Common myeloid progenitor, CD34-positive (primary cell): ENCODE measurements at regions not wholly inside any gene's neighbourhood (a gene's known extent, or its start where the extent isn't known, plus 50 kb on each side); places are given as distances from the start of the nearest gene placed in this dataset.

Experiments
- CTCF ChIA-PET: fragments of 350-600 bp; sonication (Branson Sonifier 250); formaldehyde crosslinking; loops from one replicate; lab custom pipeline; 2021; ENCODE audit warnings: antibody characterized with exemption; lab: Charles Lee
- POLR2A ChIA-PET: fragments of 350-600 bp; sonication (Branson Sonifier 250); formaldehyde crosslinking; loops from one replicate; lab custom pipeline; 2021; ENCODE audit warnings: antibody characterized with exemption; lab: Charles Lee
- DNase-seq, 3 donors: peaks; one replicate each; pipeline versions ENCODE4 v3.0.0 to v3.0.0-alpha.2; 2013
- H3K27ac ChIP-seq, 2 experiments: 1 replicate in 1 of 2; 2 replicates in 1 of 2; pipeline ENCODE4 v1.7.0; 2013; ENCODE audit warnings: inconsistent platforms in 2 of 2, low read length in 2 of 2, mild to moderate bottlenecking in 2 of 2, low read depth in 1 of 2, moderate library complexity in 1 of 2; ENCODE audit not compliant: severe bottlenecking in 2 of 2, insufficient read depth in 1 of 2, poor library complexity in 1 of 2
- H3K27me3 ChIP-seq, 5 experiments: replicated peaks in 2 of 5; 1 replicate in 3 of 5; 2 replicates in 2 of 5; pipeline versions ENCODE4 v1.6.1 to v1.7.0; 2013; ENCODE audit warnings: low read length in 4 of 5, mild to moderate bottlenecking in 2 of 5, moderate library complexity in 2 of 5, inconsistent platforms in 1 of 5; ENCODE audit not compliant: insufficient read depth in 5 of 5, control insufficient read depth in 4 of 5
- H3K36me3 ChIP-seq, 4 experiments: 1 replicate in 2 of 4; 2 replicates in 2 of 4; pipeline versions ENCODE4 v1.6.1 to v1.7.0; 2013; ENCODE audit warnings: low read length in 3 of 4, control low read depth in 1 of 4, mild to moderate bottlenecking in 1 of 4; ENCODE audit not compliant: control insufficient read depth in 4 of 4, insufficient read depth in 4 of 4
- H3K4me1 ChIP-seq, 4 experiments: 1 replicate in 3 of 4; 2 replicates in 1 of 4; pipeline versions ENCODE4 v1.6.1 to v1.7.1; 2013; ENCODE audit warnings: low read length in 3 of 4, mild to moderate bottlenecking in 3 of 4, control low read depth in 1 of 4, inconsistent platforms in 1 of 4, moderate library complexity in 1 of 4; ENCODE audit not compliant: control insufficient read depth in 4 of 4, insufficient read depth in 4 of 4; ENCODE audit errors: control extremely low read depth in 1 of 4
- H3K4me3 ChIP-seq, 7 experiments: 1 replicate in 4 of 7; 2 replicates in 3 of 7; pipeline versions ENCODE4 v1.5.1 to v1.7.0; 2013; ENCODE audit warnings: mild to moderate bottlenecking in 7 of 7, low read length in 6 of 7, moderate library complexity in 6 of 7, inconsistent platforms in 2 of 7, low read depth in 2 of 7, control low read depth in 1 of 7; ENCODE audit not compliant: insufficient read depth in 4 of 7, control insufficient read depth in 1 of 7; ENCODE audit errors: extremely low read depth in 1 of 7
- H3K9me3 ChIP-seq, 5 experiments: 1 replicate in 4 of 5; 2 replicates in 1 of 5; pipeline versions ENCODE4 v1.6.1 to v1.7.1; 2013; ENCODE audit warnings: low read length in 4 of 5, mild to moderate bottlenecking in 2 of 5, inconsistent platforms in 1 of 5, low read depth in 1 of 5, moderate library complexity in 1 of 5; ENCODE audit not compliant: control insufficient read depth in 4 of 5, insufficient read depth in 2 of 5; ENCODE audit errors: control extremely low read depth in 1 of 5
- WGBS: methylation state at CpG from one replicate; pipeline ENCODE4 v1.1.5; 2013; ENCODE audit not compliant: insufficient coverage; 5-methylcytosine and 5-hydroxymethylcytosine counted together

DNA sequence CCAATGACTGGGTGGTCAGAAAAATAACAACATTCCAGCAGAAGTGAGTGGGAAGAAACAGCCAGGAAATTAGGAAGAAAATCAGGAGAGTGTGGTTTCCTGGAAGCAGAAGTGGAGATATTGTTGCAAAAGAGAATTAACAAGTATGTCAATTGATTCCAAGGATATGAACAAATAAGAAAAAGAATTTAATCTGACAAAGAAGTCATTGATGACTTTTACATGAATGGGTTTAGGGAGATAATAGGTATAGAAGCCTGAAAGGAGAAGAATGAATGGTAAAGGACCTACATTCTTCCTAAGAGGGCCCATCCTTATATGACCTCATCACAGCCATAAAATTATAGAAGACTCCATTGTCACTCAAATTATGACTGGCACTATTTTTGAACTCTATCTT lies 1440.1 kb downstream of the OTOL1 start:
- CTCF ChIA-PET: no interaction called here
- POLR2A ChIA-PET: no interaction called here
- Histone ChIP-seq H3K9me3 (no peaks in the 10 kb centered on the region), H3K27ac (no peak overlapping the region), H3K27me3 (no peaks in the 10 kb centered on the region), H3K4me3 (no peak overlapping the region), H3K4me1 (no peaks in the 10 kb centered on the region), H3K36me3 (no peaks in the 10 kb centered on the region)
- no peak for DNase-seq

DNA sequence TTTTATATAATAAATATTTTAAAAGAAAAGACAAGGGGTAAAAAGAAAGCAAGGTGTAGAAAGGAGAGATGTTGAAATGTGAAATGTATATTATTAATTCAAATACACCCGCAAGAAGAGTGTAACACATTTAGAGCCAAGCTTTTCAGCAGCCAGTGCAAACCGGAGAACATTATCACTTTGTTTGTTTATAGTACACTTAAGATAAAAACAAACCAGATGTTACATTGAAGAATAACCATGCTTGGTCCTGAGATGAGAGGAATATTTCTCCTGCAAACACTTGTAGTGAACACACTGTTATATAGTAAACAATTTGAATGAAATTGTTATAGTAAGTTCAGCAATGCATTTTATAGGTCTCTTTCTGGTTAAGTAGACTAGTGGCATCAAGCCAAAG lies 1441.5 kb downstream of the OTOL1 start:
- ChIA-PET CTCF (no interaction called here), POLR2A (no interaction called here)
- no CpG with 5 or more reads among the region's 2 CpGs for WGBS
- no peaks in the 10 kb centered on the region for H3K36me3 ChIP-seq
- H3K4me3 ChIP-seq: no peak overlapping the region
- no peaks in the 10 kb centered on the region for H3K9me3 ChIP-seq
- H3K27ac ChIP-seq: no peak overlapping the region
- no peaks in the 10 kb centered on the region for H3K4me1 ChIP-seq
- DNase-seq: no peak
- no peaks in the 10 kb centered on the region for H3K27me3 ChIP-seq

DNA sequence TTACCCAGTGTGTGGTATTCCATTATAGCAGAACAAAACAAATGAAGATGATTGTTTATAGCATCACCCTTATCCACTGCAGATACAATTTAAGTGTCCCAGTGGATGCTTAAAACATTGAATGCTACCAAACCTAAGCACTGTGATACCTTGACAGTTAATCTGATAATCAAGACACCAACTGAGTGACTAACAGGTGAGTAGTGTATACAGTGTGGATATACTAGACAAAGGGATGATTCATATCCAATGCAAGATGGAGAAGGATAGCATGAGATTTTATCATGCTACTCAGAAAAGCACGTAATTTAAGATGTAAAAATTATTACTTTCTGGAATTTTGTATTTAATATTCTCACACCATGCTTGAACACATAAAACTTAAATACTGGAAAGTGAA lies 1449.0 kb downstream of the OTOL1 start:
- H3K27me3 ChIP-seq: no peaks in the 10 kb centered on the region
- no peak overlapping the region for H3K27ac ChIP-seq
- H3K36me3 ChIP-seq: no peaks in the 10 kb centered on the region
- POLR2A ChIA-PET: no interaction called here
- WGBS: no CpG with 5 or more reads among the region's 1 CpG
- no peak for DNase-seq
- no peak overlapping the region for H3K4me3 ChIP-seq
- H3K4me1 ChIP-seq: no peaks in the 10 kb centered on the region
- CTCF ChIA-PET: no interaction called here
- H3K9me3 ChIP-seq: no peaks in the 10 kb centered on the region

DNA sequence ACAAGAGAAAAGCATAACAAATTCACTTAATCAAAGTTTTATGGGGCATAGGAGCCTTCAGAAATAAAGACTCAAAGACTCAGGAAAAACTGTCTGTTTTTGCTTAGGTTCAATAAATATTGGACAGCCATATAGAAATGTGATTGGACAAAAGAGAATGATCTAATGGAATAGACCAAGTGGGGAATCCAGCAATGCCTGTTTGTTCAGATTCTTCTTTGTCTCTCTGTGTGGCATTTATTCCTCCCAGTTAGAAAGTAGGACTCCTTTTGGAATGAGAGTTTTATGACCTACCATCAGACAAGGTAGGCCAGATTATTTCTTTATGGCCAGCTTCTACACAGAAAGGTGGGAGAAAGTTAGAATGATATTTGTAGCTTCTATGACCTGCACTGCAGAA lies 1460.1 kb downstream of the OTOL1 start:
- Histone ChIP-seq H3K9me3 (peaks cover 0 to 3% (median 0%) of the 10 kb centered on the region in 5 experiments), H3K36me3 (no peaks in the 10 kb centered on the region), H3K27ac (no peak overlapping the region), H3K4me3 (no peak overlapping the region), H3K4me1 (no peaks in the 10 kb centered on the region), H3K27me3 (no peaks in the 10 kb centered on the region)
- CTCF ChIA-PET: no interaction called here
- no peak for DNase-seq
- POLR2A ChIA-PET: no interaction called here

DNA sequence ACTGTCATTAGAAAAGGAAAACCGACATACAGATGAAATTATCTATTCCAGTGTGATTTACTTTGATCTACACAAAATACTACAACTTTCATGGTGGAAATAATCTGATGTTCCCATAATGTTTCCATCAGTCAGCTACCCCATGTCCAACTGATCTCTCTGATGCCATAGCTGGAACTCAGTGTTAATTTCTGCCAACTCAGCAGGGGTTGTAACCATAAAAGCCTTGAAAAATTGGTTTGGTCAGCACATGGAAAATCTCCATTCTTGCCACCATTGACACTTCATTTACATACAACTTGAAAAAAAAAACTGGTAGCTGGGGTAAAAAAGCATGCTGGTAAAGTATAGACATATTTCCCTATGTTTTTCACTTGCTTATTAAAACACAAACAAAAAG lies 1463.7 kb downstream of the OTOL1 start:
- Histone ChIP-seq H3K4me1 (no peaks in the 10 kb centered on the region), H3K36me3 (no peaks in the 10 kb centered on the region), H3K27me3 (no peaks in the 10 kb centered on the region), H3K27ac (no peak overlapping the region), H3K9me3 (peaks cover 0 to 3% (median 0%) of the 10 kb centered on the region in 5 experiments), H3K4me3 (no peak overlapping the region)
- DNase-seq: no peak
- no CpG with 5 or more reads among the region's 1 CpG for WGBS
- CTCF ChIA-PET: no interaction called here
- POLR2A ChIA-PET: no interaction called here

DNA sequence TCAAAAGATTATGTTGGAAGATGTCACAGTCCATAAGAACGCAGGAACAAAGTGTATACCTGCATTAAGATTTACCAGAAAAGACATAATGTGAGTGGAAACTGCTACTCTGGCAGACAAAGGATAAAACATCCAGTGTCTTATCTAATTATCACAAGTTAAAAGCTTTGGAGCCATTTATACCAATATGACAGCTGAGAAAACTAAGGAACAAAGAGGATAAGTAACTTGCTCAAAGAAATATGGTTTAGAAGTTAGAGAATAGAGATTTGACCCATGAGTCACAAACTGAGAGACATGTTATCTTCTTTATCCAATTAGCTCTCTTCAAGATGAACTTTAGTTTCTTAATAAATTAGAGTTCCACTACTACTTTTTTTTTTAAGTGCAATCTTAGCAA lies 1473.7 kb downstream of the OTOL1 start:
- H3K4me3 ChIP-seq: no peak overlapping the region
- H3K27me3 ChIP-seq: no peaks in the 10 kb centered on the region
- no peaks in the 10 kb centered on the region for H3K36me3 ChIP-seq
- WGBS: no CpG with 5 or more reads among the region's 1 CpG
- no peak overlapping the region for H3K27ac ChIP-seq
- ChIA-PET POLR2A (no interaction called here), CTCF (no interaction called here)
- DNase-seq: no peak
- no peaks in the 10 kb centered on the region for H3K9me3 ChIP-seq
- H3K4me1 ChIP-seq: no peaks in the 10 kb centered on the region

DNA sequence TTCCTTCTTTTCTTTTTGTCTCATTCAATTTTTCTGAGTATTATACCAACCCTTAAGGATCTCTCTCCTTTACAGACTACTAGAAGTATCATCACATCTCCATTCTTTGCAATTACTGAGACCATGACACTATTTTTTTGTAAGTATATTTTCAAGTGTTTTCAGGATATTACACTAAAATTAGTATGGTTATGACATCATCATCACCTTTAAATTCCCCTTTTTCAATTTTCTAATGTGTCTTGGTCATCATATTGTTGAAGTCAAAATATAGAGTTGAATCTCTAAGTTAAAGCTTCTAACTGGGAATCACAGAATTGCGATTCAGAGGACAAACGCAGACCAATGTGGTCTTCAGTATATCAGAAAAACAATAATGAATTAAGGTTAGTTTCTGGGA lies 1475.1 kb downstream of the OTOL1 start:
- 86% methylated on average over 2 of the region's 2 CpGs for WGBS
- H3K4me1 ChIP-seq: no peaks in the 10 kb centered on the region

More for the DNA sequence above, 1475.1 kb downstream of the OTOL1 start:
- H3K27ac ChIP-seq: no peak overlapping the region
- ChIA-PET POLR2A (no interaction called here), CTCF (no interaction called here)
- no peaks in the 10 kb centered on the region for H3K36me3 ChIP-seq
- no peaks in the 10 kb centered on the region for H3K9me3 ChIP-seq
- no peak overlapping the region for H3K4me3 ChIP-seq
- no peak for DNase-seq
- H3K27me3 ChIP-seq: no peaks in the 10 kb centered on the region
